ENCODE measurements at regions not wholly inside any gene's neighbourhood (a gene's known extent, or its start where the extent isn't known, plus 50 kb on each side); places are given as distances from the start of the nearest gene placed in this dataset.

- TF ChIP-seq REST (IDR thresholded peaks at IDR 0.05; ENCODE audit: insufficient read depth in 1 of 2, low read depth in 2 of 2, low read length in 1 of 2) (no peak), CTCF (IDR thresholded peaks at IDR 0.05) (no peak)
Measured at GRCh38 chr11:134468081-134468668, 56.1 kb upstream of the B3GAT1 start.

All from Panc1 (cell line).